ENCODE measurements at regions not wholly inside any gene's neighbourhood (a gene's known extent, or its start where the extent isn't known, plus 50 kb on each side); places are given as distances from the start of the nearest gene placed in this dataset.
"Not testable (repeated sequence)": the region's sequence is repeated elsewhere in the genome, so short reads cannot be mapped to it uniquely, and the experiment has no call there.

DNA sequence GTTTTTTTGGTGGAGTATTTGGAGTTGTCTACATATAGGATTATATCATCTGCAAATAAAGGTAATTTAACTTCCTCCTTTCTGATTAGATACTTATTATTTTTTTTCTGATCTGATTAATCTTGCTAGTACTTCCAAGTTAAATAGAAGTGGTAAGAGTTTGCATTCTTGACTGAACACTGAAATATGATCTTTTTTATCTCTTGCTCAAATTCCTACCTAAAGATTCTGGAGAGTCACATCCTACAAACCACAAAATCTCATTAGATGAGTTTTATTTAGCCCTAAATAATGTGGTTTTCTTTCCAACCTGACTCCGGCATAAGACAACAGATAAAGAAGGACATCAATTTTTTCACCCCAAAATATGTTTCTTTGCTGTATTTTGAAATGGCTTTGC lies 977.9 kb upstream of the GBE1 start:
- no peak for DNase-seq

DNA sequence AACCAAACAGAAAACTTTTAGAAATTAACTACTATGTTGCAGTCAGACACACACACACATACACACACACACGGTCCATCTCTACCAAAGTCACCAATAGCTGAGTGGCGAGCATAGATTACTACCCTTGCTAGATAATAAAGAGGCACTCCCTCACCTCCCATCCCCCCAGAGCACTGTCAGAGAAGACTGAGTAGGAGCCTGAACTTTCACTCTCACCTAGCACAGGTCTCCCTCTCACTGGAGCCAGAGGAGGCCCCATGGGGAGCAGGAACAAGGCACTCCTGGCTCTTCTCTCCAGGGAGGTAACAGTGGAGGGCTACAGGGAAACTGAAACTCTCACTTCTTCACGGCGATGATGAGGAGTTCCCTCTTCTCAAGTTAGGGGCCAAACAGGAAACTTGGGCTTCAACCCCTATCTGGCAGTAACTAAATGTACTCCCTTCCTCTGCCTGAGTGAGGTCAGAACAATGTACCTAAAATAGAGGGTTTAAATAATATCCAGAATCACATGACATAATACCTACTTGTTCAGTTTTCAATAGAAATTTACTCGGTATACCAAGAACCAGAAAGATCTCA lies 975.3 kb upstream of the GBE1 start:
- no peak for DNase-seq

DNA sequence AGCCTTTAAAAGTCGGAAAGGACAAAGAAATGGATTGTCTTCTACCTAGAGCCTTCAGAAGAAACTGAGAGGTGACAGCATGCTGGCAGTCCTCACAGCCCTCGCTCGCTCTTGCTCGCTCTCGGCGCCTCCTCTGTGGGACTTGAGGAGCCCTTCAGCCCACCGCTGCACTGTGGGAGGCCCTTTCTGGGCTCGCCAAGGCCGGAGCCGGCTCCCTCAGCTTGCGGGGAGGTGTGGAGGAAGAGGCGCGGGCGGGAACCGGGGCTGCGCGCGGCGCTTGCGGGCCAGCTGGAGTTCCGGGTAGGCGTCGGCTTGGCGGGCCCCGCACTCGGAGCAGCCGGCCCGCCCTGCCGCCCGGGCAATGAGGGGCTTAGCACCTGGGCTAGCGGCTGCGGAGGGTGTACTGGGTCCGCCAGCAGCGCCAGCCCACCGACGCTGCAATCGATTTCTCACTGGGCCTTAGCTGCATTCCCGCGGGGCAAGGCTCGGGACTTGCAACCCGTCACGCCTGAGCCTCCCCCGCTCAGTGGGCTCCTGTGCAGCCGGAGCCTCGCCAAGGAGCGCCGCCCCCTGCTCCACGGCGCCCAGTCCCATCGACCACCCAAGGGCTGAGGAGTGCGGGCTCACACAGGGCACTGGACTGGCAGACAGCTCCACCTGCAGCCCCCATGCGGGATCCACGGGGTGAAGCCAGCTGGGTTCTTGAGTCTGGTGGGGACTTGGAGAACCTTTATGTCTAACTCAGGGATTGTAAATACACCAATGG lies 953.8 kb upstream of the GBE1 start:
- no peak for DNase-seq

- no peak for DNase-seq
Measured at GRCh38 chr3:82707035-82707434, 945.6 kb upstream of the GBE1 start.

DNA sequence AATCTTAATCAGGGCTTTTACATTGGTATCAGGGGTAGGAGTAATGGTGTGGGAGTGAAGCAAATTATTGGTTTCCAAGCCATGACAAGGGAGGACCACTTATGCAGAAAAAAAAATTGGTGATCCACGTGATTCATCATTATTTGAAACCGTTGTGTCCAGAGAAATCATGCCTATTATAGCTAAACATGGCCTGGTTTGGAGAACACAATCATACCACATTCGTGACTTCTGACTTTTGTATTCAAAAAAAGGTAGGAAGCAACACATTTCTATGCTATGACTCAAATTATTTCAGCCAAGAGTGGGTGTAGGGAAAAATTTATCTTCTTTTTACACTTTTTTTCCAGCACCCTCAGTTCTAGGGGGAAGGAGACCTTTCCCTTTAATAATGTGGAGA lies 924.3 kb upstream of the GBE1 start:
- no peak for DNase-seq

DNA sequence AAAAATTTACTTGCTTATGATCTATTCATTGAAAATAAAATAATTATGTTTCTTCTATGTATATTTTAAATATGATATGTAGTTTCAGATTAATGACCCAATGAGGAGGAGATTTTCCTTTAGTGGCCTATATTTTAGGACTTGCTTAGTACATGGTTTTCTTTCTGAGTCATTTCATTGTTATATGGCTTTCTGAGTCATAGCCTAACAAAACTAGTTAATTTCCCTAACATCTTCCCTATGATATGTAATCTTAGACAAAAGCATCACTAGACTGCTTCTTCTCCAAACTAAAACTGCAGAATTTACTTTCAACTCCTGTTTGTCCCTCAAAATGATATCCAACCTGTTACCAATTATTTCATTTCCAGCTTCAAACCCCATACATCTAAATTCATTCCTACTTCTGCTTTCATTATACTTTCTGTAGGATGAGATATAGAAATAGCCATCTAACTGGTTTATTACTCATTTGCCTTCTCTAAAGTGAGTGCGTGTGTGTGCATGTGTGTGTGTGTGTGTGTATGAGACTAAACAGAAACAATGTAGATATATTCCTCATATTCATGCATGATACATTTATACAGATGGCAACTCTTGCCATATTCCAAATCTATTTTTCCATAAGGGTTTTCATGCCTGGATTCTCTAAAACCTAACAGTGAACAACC lies 915.0 kb upstream of the GBE1 start:
- DNase-seq = no peak

DNA sequence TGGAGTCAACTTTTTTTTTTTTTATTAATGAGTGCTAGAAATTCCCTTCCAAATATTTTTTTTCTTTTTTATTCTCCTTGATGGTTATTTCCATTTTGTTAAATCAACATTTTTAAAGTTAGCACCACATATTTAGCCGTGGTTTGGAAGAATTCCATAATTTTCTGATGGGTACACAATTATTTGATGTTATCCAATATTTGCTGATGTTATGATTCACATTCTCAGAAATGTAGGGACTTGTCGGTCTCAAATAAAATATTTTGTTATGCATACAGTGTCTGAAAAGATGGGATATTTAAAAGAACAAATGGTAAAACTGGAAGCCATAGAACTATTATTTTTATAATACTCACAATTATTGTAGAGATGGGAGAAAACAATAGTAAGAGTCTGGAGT lies 911.5 kb upstream of the GBE1 start:
- DNase-seq = no peak

DNA sequence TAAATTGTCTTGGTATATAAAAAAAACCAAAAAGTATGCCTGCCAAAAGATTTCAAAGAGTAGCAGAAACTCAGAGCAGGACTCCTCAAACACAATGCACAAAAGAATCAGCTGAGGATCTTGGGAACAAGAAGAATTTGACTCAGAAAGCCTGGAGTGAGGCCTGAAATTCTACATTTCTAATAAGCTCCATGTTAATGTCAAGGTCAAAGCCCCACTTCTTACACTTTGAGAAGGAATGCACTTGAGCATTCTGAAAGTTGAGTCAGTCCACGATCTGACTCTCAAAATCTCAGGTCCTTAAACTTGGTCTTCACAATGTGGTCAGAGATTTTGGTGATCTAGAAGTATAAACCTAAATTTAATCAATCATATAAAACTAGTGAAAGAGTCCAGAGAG lies 910.0 kb upstream of the GBE1 start:
- DNase-seq = no peak

DNA sequence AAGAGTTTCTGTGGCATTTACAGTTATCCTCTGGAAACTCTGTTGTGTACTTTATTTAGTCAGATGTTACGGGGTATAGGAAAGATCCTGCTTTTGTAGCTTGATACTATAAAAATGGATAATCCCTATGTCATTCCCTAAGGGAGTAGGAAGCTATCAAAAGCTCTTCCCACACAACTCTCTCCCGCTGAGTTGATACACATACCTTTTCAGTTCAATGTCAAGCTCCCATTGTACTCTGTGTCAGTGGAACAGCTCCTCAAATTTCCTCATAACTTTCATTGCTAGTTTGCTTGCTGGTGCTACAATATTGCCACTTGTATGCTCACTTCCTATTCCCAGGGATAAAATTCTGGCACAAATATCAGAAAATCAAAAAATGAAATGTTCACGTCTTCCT lies 893.3 kb upstream of the GBE1 start:
- DNase-seq = no peak

- DNase-seq = no peak
Measured at GRCh38 chr3:82643948-82644347, 882.5 kb upstream of the GBE1 start.

- DNase-seq = no peak
Measured at GRCh38 chr3:82641701-82642100, 880.3 kb upstream of the GBE1 start.

DNA sequence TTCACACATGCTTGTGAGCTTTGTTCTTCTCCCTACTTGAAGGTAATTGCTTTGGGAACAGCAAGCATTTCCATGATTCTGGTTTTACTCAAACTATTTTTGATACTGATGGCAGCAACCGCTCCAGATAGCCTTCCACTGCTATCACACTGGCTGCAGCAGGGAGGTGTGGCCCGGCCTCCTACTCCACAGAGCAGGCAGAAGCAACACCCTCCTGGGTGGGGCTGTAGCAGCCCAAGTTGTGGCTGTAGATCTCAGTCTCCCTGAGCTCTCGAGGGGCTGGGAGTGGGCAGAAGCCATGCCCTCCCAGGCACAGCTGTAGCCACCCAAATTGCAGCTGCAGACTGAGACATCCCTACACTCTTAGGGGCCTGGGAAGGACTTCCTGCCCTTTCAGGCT lies 878.8 kb upstream of the GBE1 start:
- no peak for DNase-seq

- no peak for DNase-seq
Measured at GRCh38 chr3:82637574-82637973, 876.1 kb upstream of the GBE1 start.

DNA sequence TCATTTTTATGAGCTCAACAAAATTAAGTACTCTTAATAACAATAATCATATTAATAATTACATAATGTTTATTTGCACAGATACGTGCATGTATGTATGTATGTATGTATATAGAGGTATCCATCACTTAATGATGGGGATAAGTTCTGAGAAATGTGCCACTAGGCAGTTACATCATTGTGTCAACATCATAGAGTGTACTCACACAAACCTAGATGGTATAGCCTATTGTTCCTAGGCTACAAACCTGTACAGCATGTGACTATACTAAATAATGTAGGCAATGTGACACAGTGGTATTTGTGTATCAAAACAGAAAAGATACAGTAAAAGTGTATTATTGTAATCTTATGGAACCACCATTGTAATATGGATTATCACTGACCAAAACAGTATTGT lies 874.7 kb upstream of the GBE1 start:
- DNase-seq = no peak

DNA sequence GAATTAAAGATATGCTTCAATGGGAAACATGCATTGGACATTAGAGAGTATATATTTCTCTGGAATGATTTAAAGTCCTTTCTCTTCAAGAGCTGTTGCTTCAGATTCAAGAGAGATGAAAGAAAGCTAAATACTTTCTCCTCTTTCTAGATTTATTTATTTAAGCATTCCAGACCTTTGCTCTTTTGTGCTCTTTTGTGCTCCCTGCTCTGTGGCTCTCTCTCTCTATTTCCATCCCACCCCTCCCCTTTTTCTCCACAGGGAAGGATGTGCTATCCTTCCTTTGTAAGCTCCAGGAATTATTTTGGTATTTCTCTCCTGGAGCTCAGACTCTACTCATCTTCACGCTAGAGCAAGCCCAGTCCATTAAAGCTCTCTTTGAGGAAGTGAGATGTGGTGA lies 871.9 kb upstream of the GBE1 start:
- no peak for DNase-seq

GRCh38 chr3:82629937-82630336 lies 868.5 kb upstream of the GBE1 start:
- no peak for DNase-seq

GRCh38 chr3:82628385-82629014 lies 867.1 kb upstream of the GBE1 start:
- no peak for DNase-seq

DNA sequence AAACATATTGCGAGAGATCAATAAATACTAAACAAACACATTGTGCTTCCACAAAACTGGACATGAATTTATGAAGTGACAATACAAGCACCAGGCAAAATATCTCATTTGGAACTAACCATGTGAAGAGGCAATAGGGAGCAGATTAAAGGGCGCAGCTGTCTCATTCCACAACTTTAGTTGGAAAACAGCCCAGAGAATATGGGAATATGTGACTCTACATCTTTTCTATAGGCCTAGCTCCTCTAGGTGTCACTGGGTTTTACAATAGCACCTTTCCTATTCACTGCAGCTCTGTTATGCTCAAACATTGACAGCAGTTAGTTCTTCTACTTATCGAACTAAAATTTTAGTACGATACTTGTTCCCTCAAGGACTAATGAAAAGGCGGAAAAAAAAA lies 866.3 kb upstream of the GBE1 start:
- DNase-seq = no peak

DNA sequence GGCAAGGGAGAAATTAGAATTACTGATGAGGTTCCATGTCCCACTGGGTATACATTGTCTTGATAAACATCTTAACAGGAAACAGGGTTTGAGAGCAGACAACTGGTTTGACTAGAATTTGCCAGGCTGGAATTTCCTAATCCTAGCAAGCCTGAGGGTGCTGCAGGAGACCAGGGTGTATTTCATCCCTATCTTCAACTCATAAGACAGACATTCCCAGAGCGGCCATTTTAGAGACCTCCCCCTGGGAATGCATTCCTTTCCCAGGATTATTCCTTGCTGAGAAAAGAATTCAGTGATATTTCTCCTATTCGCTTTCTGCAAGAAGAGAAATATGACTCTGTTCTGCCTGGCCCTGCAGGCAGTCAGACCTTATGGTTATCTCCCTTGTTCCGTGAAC lies 859.3 kb upstream of the GBE1 start:
- DNase-seq = not testable (repeated sequence)

GRCh38 chr3:82618594-82618993 lies 857.1 kb upstream of the GBE1 start:
- no peak for DNase-seq

- DNase-seq = no peak
Measured at GRCh38 chr3:82610236-82610635, 848.8 kb upstream of the GBE1 start.

DNA sequence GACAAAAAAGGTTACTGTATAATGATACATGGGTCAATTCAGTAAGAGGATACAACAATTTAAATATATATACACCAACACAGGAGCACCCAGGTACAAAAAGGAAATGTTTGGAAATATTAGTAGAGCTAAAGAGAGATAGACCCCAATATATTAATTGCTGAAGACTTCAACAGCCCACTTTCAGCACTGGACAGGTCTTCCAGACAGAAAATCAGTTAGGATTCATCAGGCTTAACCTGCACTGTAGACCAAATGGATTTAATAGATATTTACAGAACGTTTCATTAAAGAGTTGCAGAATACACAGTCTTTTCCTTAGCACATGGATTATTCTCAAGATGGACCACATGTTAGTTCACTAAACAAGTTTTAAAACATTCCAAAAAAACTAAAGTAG lies 845.9 kb upstream of the GBE1 start:
- no peak for DNase-seq

GRCh38 chr3:82596805-82597204 lies 835.4 kb upstream of the GBE1 start:
- DNase-seq = no peak

GRCh38 chr3:82595530-82595929 lies 834.1 kb upstream of the GBE1 start:
- no peak for DNase-seq
